Lower lobe of right lung (tissue), 2 donors: ENCODE measurements at regions not wholly inside any gene's neighbourhood (a gene's known extent, or its start where the extent isn't known, plus 50 kb on each side); places are given as distances from the start of the nearest gene placed in this dataset.

ENCODE experiments used
- ATAC-seq, 2 donors: fragments of 200-7000 bp; cut with Tn5 transposase; one replicate each; pipeline ENCODE4 v1.9.1; 2020 to 2022; ENCODE audit warnings: mild to moderate bottlenecking in 2 of 2, moderate library complexity in 2 of 2
- DNase-seq: peaks from one replicate; pipeline ENCODE4 v3.0.0-alpha.2; 2020
- H3K27ac ChIP-seq: fragments of 200-600 bp; one replicate; pipeline ENCODE4 v1.8.0; 2022
- H3K27me3 ChIP-seq: fragments of 200-600 bp; one replicate; pipeline ENCODE4 v1.8.0; 2022; ENCODE audit warnings: low read depth
- H3K36me3 ChIP-seq: fragments of 200-600 bp; one replicate; pipeline ENCODE4 v1.8.0; 2022; ENCODE audit warnings: mild to moderate bottlenecking
- H3K4me1 ChIP-seq: fragments of 200-600 bp; one replicate; pipeline ENCODE4 v1.8.0; 2022
- H3K4me3 ChIP-seq: fragments of 200-600 bp; one replicate; pipeline ENCODE4 v1.8.0; 2022; ENCODE audit warnings: mild to moderate bottlenecking
- H3K9me3 ChIP-seq: fragments of 200-600 bp; one replicate; pipeline ENCODE4 v1.8.0; 2022
- CTCF ChIP-seq: fragments of 200-600 bp; IDR thresholded peaks from one replicate; pipeline ENCODE4 v1.8.0; 2022; ENCODE audit warnings: antibody characterized with exemption, mild to moderate bottlenecking
- intact Hi-C: fragments of 100-400 bp; cut with DNase I; formaldehyde crosslinking; loops from one replicate; pipeline ENCODE4 v1.11.0; 2022
- donor health status: DM: no; HTN: yes; CAD: no; lungs with severe emphysema.

DNA sequence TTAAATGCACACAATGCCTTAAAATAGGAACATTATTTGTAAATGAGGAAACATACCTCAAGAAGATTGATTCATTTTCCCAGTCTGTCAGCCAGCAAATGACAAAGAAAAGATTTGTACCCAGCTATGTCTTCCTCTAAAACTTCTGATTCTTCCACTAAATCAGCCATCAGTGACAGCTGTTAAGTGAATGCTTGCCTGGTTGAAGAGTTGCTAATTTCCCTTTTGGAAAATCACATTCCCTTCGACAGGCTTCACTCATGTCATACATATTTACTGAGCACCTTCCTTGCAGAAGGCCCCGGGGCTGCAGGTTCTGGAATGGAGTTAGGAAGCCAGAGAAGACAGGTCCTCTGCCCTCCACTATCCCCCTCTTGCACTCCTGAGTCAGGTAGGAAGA, 112.0 kb upstream of the SLC66A3 start:
- no peak for TF ChIP-seq CTCF

GRCh38 chr2:11044201-11044600, 111.1 kb upstream of the SLC66A3 start:
- intact Hi-C loops = no loop called here
- no peak for TF ChIP-seq CTCF
- Histone ChIP-seq H3K4me1 (no peaks in the 10 kb centered on the region), H3K36me3 (no peaks in the 10 kb centered on the region), H3K9me3 (peaks cover 4% of the 10 kb centered on the region), H3K27ac (no peak overlapping the region), H3K27me3 (no peaks in the 10 kb centered on the region), H3K4me3 (no peak overlapping the region)
- no peak for ATAC-seq
- DNase-seq = no peak

More for the DNA sequence above, 112.0 kb upstream of the SLC66A3 start:
- no peak for ATAC-seq
- no peaks in the 10 kb centered on the region for H3K27me3 ChIP-seq
- DNase-seq = no peak
- intact Hi-C loops = no loop called here
- no peaks in the 10 kb centered on the region for H3K4me1 ChIP-seq
- peaks cover 8% of the 10 kb centered on the region for H3K9me3 ChIP-seq
- H3K36me3 ChIP-seq = no peaks in the 10 kb centered on the region
- H3K27ac ChIP-seq = no peak overlapping the region
- H3K4me3 ChIP-seq = no peak overlapping the region

- intact Hi-C loops = no loop called here
- H3K27me3 ChIP-seq = no peaks in the 10 kb centered on the region
- no peaks in the 10 kb centered on the region for H3K9me3 ChIP-seq
- DNase-seq = no peak
- no peak overlapping the region for H3K4me3 ChIP-seq
- H3K4me1 ChIP-seq = no peaks in the 10 kb centered on the region
- no peaks in the 10 kb centered on the region for H3K36me3 ChIP-seq
- ATAC-seq = no peak
- no peak for TF ChIP-seq CTCF
- no peak overlapping the region for H3K27ac ChIP-seq
These were observed 110.0 kb upstream of the SLC66A3 start for GRCh38 chr2:11045294-11045693.

DNA sequence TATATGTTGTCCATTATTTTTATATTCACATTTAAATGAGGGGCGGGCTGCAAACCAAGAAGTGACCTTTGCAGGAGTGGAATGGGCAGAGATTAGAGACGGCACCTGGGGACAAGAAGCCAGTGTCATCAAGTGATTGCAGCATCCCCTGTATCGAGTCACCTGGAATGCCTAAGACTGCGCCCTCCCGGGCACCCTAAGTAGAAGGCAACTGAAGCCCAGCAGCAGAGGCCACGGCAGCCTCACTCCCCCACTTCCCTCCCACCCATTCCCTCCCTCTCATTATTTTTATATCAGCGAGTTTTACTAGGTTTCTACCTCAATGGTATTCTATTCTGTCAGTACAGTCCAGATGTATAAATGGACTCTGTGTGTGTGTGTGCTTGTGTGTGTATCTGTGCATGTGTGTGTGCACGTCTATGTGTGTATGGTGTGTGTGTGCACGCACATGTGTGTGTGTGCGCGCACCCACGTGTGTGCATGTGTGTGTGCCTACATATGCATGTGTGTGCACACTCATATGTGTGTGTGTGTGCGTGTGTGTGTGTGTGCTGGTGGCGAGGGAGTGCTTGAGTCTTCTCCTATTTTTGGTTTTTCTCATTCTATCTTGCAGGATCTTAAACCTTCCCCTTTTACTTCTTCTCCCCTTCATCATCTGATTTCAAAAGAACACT, 106.8 kb upstream of the SLC66A3 start:
- no peak overlapping the region for H3K27ac ChIP-seq
- H3K27me3 ChIP-seq = no peaks in the 10 kb centered on the region
- H3K4me1 ChIP-seq = no peaks in the 10 kb centered on the region
- no peak overlapping the region for H3K4me3 ChIP-seq
- no peaks in the 10 kb centered on the region for H3K9me3 ChIP-seq
- intact Hi-C loops = no loop called here
- no peak for ATAC-seq
- no peak for TF ChIP-seq CTCF
- H3K36me3 ChIP-seq = no peaks in the 10 kb centered on the region
- DNase-seq = no peak

DNA sequence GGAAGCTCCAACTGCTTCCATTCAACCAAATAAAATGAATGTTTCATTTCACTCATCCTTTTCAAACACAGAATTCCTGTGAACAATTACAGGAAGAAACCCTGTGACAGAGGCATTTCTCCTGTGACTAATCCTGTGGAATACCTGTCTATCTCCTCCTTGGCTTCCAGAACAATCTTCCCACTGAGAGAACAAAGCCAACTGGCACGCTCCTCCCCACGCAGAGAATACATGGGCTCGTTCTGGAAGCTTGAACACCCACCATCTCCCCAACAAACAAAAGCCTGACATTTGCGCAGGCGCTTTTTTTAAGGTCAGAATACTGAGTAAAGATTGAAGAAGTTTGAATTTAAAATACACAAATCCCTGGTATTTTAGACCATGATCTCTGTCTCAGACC, 104.7 kb upstream of the SLC66A3 start:
- Histone ChIP-seq H3K4me1 (no peaks in the 10 kb centered on the region), H3K27ac (no peak overlapping the region), H3K9me3 (no peaks in the 10 kb centered on the region), H3K36me3 (no peaks in the 10 kb centered on the region), H3K27me3 (no peaks in the 10 kb centered on the region), H3K4me3 (no peak overlapping the region)
- intact Hi-C loops = no loop called here
- DNase-seq = no peak
- TF ChIP-seq CTCF = no peak
- ATAC-seq = no peak
